Duodenal mucosa (tissue), 2 donors: ENCODE measurements at regions not wholly inside any gene's neighbourhood (a gene's known extent, or its start where the extent isn't known, plus 50 kb on each side); places are given as distances from the start of the nearest gene placed in this dataset.

Experiments used
- H3K27ac ChIP-seq: one replicate; pipeline ENCODE4 v1.7.0; 2013; ENCODE audit warnings: low read depth, low read length
- H3K27me3 ChIP-seq, 2 donors: one replicate each; pipeline ENCODE4 v1.7.0; 2013; ENCODE audit warnings: low read length in 2 of 2, control low read depth in 1 of 2; ENCODE audit not compliant: insufficient read depth in 2 of 2, control insufficient read depth in 1 of 2
- H3K36me3 ChIP-seq, 2 donors: one replicate each; pipeline ENCODE4 v1.7.0; 2013; ENCODE audit warnings: low read length in 2 of 2, control low read depth in 1 of 2; ENCODE audit not compliant: insufficient read depth in 2 of 2, control insufficient read depth in 1 of 2
- H3K4me1 ChIP-seq, 2 donors: one replicate each; pipeline ENCODE4 v1.7.0; 2013; ENCODE audit warnings: low read length in 2 of 2, control low read depth in 1 of 2; ENCODE audit not compliant: insufficient read depth in 2 of 2, control insufficient read depth in 1 of 2
- H3K4me3 ChIP-seq, 2 donors: one replicate each; pipeline ENCODE4 v1.7.0; 2013; ENCODE audit warnings: low read length in 2 of 2, low read depth in 1 of 2
- H3K9ac ChIP-seq, 2 donors: one replicate each; pipeline ENCODE4 v1.7.0; 2013; ENCODE audit warnings: low read length in 2 of 2, low read depth in 1 of 2
- H3K9me3 ChIP-seq, 2 donors: one replicate each; pipeline ENCODE4 v1.7.0; 2013; ENCODE audit warnings: low read length in 2 of 2, control low read depth in 1 of 2; ENCODE audit not compliant: control insufficient read depth in 1 of 2

DNA sequence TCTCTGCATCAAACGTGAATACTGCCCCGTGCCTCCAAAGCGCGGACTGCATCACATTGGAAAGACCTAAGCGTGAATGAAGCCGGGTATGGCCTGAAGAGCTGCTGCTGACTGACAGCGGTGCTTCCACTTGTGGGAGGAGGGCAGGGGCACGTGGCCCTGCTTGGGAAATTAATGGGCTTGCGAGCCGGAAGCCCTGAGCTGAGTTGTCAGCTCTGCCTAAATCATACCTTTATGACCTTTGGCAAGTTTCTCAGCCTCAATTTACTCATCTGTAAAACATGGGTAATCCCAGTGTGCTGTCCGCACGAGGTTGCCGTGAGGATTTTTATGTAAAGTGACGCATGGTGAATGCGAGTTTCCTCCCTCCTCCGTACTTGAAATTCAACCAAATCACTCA, 67.0 kb upstream of the FOXQ1 start:
- Histone ChIP-seq H3K27ac (no peak overlapping the region), H3K9ac (no peak overlapping the region), H3K36me3 (no peaks in the 10 kb centered on the region), H3K9me3 (no peaks in the 10 kb centered on the region), H3K4me3 (no peak overlapping the region), H3K27me3 (no peaks in the 10 kb centered on the region), H3K4me1 (no peaks in the 10 kb centered on the region)

DNA sequence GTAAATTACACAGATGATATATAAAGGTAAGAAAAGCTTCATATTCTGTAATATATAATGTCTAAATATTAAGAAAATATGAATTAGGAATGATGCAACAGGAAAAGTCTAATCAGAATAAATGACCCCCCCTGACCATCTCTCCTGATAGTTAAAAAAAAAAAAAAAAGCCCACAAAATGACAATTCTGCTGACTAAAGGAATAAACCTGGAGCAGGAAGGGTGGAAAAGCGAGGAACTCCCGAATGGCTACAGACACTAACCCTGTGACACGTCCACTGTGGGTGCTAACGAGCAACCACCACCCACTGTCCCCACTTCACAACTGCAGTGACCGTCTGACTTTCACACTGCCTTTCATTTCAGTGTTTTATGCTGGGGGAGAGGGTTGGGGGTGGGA, 67.6 kb upstream of the FOXQ1 start:
- H3K27me3 ChIP-seq: no peaks in the 10 kb centered on the region
- no peak overlapping the region for H3K9ac ChIP-seq
- no peaks in the 10 kb centered on the region for H3K9me3 ChIP-seq
- no peaks in the 10 kb centered on the region for H3K4me1 ChIP-seq
- H3K27ac ChIP-seq: no peak overlapping the region
- H3K36me3 ChIP-seq: no peaks in the 10 kb centered on the region
- no peak overlapping the region for H3K4me3 ChIP-seq

DNA sequence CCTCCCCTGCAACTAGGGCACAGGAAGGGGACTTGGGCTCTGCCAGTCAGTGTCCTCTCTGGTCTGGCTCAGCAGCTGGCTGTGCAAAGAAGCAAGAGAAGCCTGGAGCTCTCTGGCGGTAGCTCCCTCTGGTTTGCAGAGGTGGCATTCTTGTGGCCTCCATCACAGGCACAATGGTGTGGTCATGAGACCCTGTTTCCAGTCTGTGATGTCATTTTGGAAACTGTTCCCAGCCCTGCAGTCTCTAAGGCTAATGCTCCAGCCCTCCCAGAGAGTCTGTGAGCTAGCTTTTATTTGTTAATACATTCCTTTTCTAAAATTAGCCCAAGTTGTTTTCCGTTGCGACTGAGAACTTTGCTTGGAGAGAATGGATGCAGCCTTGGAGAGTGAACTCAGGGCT, 69.5 kb upstream of the FOXQ1 start:
- no peaks in the 10 kb centered on the region for H3K4me1 ChIP-seq
- no peaks in the 10 kb centered on the region for H3K27me3 ChIP-seq
- H3K4me3 ChIP-seq: no peak overlapping the region
- no peaks in the 10 kb centered on the region for H3K36me3 ChIP-seq
- no peak overlapping the region for H3K27ac ChIP-seq
- H3K9ac ChIP-seq: no peak overlapping the region
- no peaks in the 10 kb centered on the region for H3K9me3 ChIP-seq

DNA sequence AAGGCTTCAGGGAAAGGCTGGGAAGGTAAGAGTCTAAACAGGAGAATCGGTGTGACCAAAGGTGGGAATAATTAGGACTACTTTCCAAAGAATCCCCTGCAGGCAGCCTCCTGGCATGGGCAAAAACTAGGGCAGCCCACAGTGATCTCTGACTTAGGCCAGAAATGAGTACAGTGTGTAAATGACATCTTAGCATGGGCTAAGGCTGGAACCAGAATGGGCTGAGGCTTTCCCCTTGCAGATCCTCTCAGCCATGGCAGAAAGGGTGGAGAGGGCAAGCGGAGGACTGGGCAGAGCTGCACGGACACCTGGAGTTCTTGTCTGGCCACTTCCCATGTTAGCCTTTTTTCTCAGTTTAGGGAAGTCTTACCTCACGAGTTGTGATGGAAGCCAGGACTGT, 69.9 kb upstream of the FOXQ1 start:
- H3K9ac ChIP-seq: no peak overlapping the region

DNA sequence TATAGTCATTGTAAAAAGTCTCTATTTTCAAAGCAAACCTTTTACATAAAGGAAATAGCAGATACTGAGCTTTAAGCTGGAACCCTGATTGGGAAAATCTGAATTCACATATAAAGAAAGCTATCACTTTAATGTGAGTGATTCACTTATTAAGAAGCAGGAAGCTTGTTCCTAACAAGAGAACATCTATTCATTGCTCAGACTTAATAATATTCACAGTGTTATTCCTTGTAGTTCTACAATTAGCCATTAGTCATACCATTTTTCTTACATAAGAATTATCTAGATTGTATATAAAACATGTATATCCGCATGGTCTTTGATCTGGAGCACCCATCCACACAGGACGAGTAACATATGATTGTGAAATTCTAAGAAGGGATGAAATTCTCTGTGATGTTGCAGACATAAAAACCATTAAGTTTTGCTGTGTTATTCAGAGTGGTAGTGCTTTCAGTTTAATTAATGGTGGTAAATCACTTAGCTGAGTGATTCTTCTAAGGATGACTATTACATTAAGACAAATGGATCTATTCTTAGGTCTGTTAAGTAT, 71.1 kb upstream of the FOXQ1 start:
- no peaks in the 10 kb centered on the region for H3K4me1 ChIP-seq
- no peaks in the 10 kb centered on the region for H3K36me3 ChIP-seq
- no peak overlapping the region for H3K27ac ChIP-seq
- no peaks in the 10 kb centered on the region for H3K9me3 ChIP-seq
- no peak overlapping the region for H3K4me3 ChIP-seq
- no peaks in the 10 kb centered on the region for H3K27me3 ChIP-seq
- H3K9ac ChIP-seq: no peak overlapping the region

More for the DNA sequence above, 69.9 kb upstream of the FOXQ1 start:
- Histone ChIP-seq H3K27ac (no peak overlapping the region), H3K27me3 (no peaks in the 10 kb centered on the region), H3K4me1 (no peaks in the 10 kb centered on the region), H3K36me3 (no peaks in the 10 kb centered on the region), H3K4me3 (no peak overlapping the region), H3K9me3 (no peaks in the 10 kb centered on the region)

DNA sequence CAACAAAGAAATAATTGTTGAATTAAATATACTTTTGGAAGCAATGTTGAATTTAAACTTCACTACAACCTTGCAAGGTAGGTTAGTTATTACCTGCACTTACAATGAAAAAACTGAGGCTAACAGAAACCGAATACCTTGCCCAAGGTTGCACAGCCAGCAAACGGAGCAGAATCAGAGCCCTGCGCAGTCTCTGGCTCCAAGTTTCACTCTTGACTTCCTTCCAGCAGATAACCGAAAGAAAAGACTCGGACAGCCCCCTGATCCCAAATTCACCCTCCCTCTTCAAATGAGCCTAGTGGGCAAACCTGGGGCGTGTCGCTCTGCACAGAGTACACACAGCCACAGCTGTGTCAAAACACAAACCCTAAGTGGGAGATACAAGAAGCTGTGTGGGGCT, 72.1 kb upstream of the FOXQ1 start:
- no peaks in the 10 kb centered on the region for H3K9me3 ChIP-seq
- H3K4me3 ChIP-seq: no peak overlapping the region
- no peaks in the 10 kb centered on the region for H3K4me1 ChIP-seq
- no peaks in the 10 kb centered on the region for H3K27me3 ChIP-seq
- no peaks in the 10 kb centered on the region for H3K36me3 ChIP-seq
- H3K9ac ChIP-seq: no peak overlapping the region
- no peak overlapping the region for H3K27ac ChIP-seq

DNA sequence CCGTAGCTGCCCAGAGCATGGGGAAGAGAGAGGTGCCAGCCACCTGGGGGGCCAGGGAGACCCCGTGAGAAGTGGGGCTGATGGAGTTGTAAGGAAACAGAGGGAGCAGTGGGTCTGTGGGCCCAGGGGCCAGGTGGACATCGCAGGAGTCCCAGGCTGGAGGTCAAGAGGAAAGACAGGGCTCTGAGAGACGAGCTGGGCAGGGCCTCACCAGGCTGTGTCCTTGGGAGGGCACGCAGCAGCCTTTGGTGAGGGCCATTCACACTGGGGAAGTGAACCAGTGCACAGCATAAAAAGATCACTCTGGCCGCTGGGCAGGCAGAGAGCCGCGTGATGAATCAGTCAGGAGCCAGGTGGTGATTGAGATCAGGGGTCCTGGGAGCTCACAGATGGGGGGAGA, 73.9 kb upstream of the FOXQ1 start:
- H3K9me3 ChIP-seq: no peaks in the 10 kb centered on the region
- no peak overlapping the region for H3K27ac ChIP-seq
- H3K4me3 ChIP-seq: no peak overlapping the region
- H3K4me1 ChIP-seq: no peaks in the 10 kb centered on the region
- no peaks in the 10 kb centered on the region for H3K36me3 ChIP-seq
- no peaks in the 10 kb centered on the region for H3K27me3 ChIP-seq
- H3K9ac ChIP-seq: no peak overlapping the region

DNA sequence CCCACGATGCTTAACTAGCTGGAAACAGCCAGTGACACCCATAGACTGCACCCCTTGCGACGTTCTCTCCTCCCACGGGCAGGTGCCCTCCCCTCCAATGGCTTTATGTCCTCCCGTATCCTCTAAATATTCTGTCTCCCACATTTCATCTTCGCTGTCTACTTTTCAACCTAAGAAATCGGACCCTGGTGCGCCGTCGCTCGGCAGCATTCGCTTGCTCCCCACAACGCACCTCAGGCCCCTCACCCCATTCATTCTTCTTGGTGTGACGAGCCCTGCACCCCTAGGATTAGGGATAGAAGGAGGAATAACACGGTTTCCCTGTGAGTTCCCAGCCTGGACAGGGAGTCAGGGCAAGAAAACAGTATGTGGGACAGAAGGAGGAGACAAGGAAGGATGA, 74.3 kb upstream of the FOXQ1 start:
- no peaks in the 10 kb centered on the region for H3K9me3 ChIP-seq
- H3K4me3 ChIP-seq: no peak overlapping the region
- no peaks in the 10 kb centered on the region for H3K4me1 ChIP-seq
- H3K36me3 ChIP-seq: no peaks in the 10 kb centered on the region
- no peak overlapping the region for H3K27ac ChIP-seq
- H3K9ac ChIP-seq: no peak overlapping the region
- no peaks in the 10 kb centered on the region for H3K27me3 ChIP-seq

DNA sequence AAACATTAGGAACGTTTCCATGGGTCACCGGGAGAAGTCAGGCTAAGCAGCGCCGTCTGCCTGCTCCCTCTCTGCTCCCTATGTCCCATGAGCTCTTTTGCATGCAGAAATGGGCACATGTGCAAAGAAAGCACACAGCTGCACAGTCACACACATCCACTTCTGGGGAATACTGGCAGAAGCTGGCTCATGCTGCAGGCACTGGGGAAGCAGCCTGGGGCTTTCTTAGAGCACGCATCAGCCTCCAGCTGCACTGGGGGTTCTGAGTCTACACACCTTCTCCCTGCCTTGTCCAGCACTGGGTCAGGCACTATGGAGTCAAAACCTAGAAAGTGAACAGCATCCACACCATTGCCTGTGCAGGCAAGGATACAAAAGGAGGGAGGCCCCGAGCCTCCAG, 76.1 kb upstream of the FOXQ1 start:
- H3K9me3 ChIP-seq: no peaks in the 10 kb centered on the region
- no peaks in the 10 kb centered on the region for H3K36me3 ChIP-seq
- H3K4me1 ChIP-seq: no peaks in the 10 kb centered on the region
- no peaks in the 10 kb centered on the region for H3K27me3 ChIP-seq
- no peak overlapping the region for H3K9ac ChIP-seq
- H3K27ac ChIP-seq: no peak overlapping the region
- no peak overlapping the region for H3K4me3 ChIP-seq

DNA sequence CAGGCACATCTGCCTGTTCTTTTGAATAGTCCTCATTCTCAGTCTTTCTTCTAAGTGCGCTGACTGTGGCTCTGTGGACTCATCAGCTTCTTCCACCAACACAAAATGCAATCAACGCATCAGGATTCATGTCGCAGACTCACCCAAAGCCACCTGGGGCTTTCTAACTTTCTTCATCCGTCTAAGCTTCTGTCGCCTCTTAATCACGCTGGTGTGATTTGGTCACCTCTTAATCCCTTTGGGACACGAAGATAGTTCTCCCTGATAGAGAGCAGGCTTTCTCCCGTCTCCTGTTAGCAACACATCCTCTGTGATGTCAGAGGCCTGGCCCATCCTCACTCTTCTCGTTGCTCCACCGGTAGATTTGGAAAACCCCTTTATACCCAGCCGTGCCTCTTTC, 78.0 kb upstream of the FOXQ1 start:
- Histone ChIP-seq H3K36me3 (no peaks in the 10 kb centered on the region), H3K9me3 (no peaks in the 10 kb centered on the region), H3K27ac (no peak overlapping the region), H3K9ac (no peak overlapping the region), H3K4me3 (no peak overlapping the region), H3K27me3 (no peaks in the 10 kb centered on the region), H3K4me1 (no peaks in the 10 kb centered on the region)

DNA sequence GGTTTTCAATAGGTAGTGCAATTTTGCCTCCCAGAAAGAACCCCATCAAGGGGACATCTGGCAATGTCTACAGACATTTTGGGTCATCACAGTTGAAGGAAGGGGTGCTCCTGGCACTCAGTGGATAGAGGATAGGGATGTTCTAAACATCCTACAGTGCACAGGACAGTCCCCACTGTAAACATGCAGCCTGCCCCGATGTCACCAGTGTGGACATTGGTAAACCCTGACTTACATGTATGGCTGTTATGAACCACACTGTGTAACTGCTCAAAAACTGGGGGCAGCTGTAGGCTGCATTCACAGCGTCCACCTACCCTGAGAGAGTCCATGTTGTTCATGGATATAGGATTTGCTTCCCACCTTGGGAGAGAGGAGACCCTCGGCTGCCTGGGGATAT, 79.3 kb upstream of the FOXQ1 start:
- no peak overlapping the region for H3K4me3 ChIP-seq
- peaks cover 0 to 4% of the 10 kb centered on the region in 2 donors for H3K4me1 ChIP-seq
- no peak overlapping the region for H3K9ac ChIP-seq
- no peaks in the 10 kb centered on the region for H3K27me3 ChIP-seq
- H3K9me3 ChIP-seq: no peaks in the 10 kb centered on the region
- no peak overlapping the region for H3K27ac ChIP-seq
- H3K36me3 ChIP-seq: no peaks in the 10 kb centered on the region
